ENCODE measurements at regions not wholly inside any gene's neighbourhood (a gene's known extent, or its start where the extent isn't known, plus 50 kb on each side); places are given as distances from the start of the nearest gene placed in this dataset.
"Not testable (repeated sequence)": the region's sequence is repeated elsewhere in the genome, so short reads cannot be mapped to it uniquely, and the experiment has no call there.

- no peaks in the 10 kb centered on the region for H3K36me3 ChIP-seq
- no peaks in the 10 kb centered on the region for H3K27me3 ChIP-seq (replicated peaks; ENCODE audit: insufficient read depth)
- H3K27ac ChIP-seq, result no peak overlapping the region
- no peak overlapping the region for H3K4me3 ChIP-seq
- TF ChIP-seq CTCF (IDR thresholded peaks at IDR 0.05) (no peak), POLR2A (IDR thresholded peaks at IDR 0.05) (no peak), POLR2AphosphoS5 (IDR thresholded peaks at IDR 0.05) (no peak)
- no peak for DNase-seq (ENCODE audit: low spot score)
- intact Hi-C loops (cut with DNase I), result no loop called here
- no peaks in the 10 kb centered on the region for H3K9me3 ChIP-seq
- no peaks in the 10 kb centered on the region for H3K4me1 ChIP-seq (replicated peaks)
Measured at GRCh38 chr5:152649609-152650008, 244.5 kb upstream of the NMUR2 start.

GRCh38 chr5:152650413-152650812 is 245.3 kb upstream of the NMUR2 start:
- H3K4me1 ChIP-seq (replicated peaks), result no peaks in the 10 kb centered on the region
- TF ChIP-seq POLR2A (IDR thresholded peaks at IDR 0.05), result no peak
- TF ChIP-seq POLR2AphosphoS5 (IDR thresholded peaks at IDR 0.05), result no peak
- TF ChIP-seq CTCF (IDR thresholded peaks at IDR 0.05), result no peak
- DNase-seq (ENCODE audit: low spot score), result no peak
- no peak overlapping the region for H3K4me3 ChIP-seq
- intact Hi-C loops (cut with DNase I), result no loop called here
- H3K36me3 ChIP-seq, result no peaks in the 10 kb centered on the region
- no peaks in the 10 kb centered on the region for H3K9me3 ChIP-seq
- no peaks in the 10 kb centered on the region for H3K27me3 ChIP-seq (replicated peaks; ENCODE audit: insufficient read depth)
- H3K27ac ChIP-seq, result no peak overlapping the region
- 85% methylated on average over 3 of the region's 3 CpGs for WGBS

GRCh38 chr5:152659470-152659869 is 254.4 kb upstream of the NMUR2 start:
- intact Hi-C loops (cut with DNase I); DNase-seq (ENCODE audit: low spot score); H3K4me1 ChIP-seq (replicated peaks); H3K27ac ChIP-seq; H3K4me3 ChIP-seq; H3K36me3 ChIP-seq; H3K9me3 ChIP-seq; H3K27me3 ChIP-seq (replicated peaks; ENCODE audit: insufficient read depth): not testable (repeated sequence)
- WGBS, result 55% methylated on average over 18 of the region's 18 CpGs

GRCh38 chr5:152673601-152674000 is 268.5 kb upstream of the NMUR2 start:
- H3K27me3 ChIP-seq (replicated peaks; ENCODE audit: insufficient read depth), result no peaks in the 10 kb centered on the region
- WGBS, result 63% methylated on average over 1 of the region's 1 CpG
- no peak overlapping the region for H3K27ac ChIP-seq
- no peak overlapping the region for H3K4me3 ChIP-seq
- no peaks in the 10 kb centered on the region for H3K9me3 ChIP-seq
- H3K4me1 ChIP-seq (replicated peaks), result no peaks in the 10 kb centered on the region
- no peaks in the 10 kb centered on the region for H3K36me3 ChIP-seq
- intact Hi-C loops (cut with DNase I), result no loop called here
- DNase-seq (ENCODE audit: low spot score), result no peak
- TF ChIP-seq CTCF (IDR thresholded peaks at IDR 0.05) (no peak), POLR2AphosphoS5 (IDR thresholded peaks at IDR 0.05) (no peak), POLR2A (IDR thresholded peaks at IDR 0.05) (no peak)

- Histone ChIP-seq H3K27me3 (replicated peaks; ENCODE audit: insufficient read depth) (no peaks in the 10 kb centered on the region), H3K9me3 (no peaks in the 10 kb centered on the region), H3K27ac (no peak overlapping the region), H3K36me3 (no peaks in the 10 kb centered on the region), H3K4me1 (replicated peaks) (no peaks in the 10 kb centered on the region), H3K4me3 (no peak overlapping the region)
- TF ChIP-seq CTCF (IDR thresholded peaks at IDR 0.05) (no peak), POLR2A (IDR thresholded peaks at IDR 0.05) (no peak), POLR2AphosphoS5 (IDR thresholded peaks at IDR 0.05) (no peak)
- intact Hi-C loops (cut with DNase I), result no loop called here
- no peak for DNase-seq (ENCODE audit: low spot score)
- 97% methylated on average over 1 of the region's 1 CpG for WGBS
Measured at GRCh38 chr5:152674403-152674802, 269.3 kb upstream of the NMUR2 start.
